ENCODE measurements at regions not wholly inside any gene's neighbourhood (a gene's known extent, or its start where the extent isn't known, plus 50 kb on each side); places are given as distances from the start of the nearest gene placed in this dataset.

DNA sequence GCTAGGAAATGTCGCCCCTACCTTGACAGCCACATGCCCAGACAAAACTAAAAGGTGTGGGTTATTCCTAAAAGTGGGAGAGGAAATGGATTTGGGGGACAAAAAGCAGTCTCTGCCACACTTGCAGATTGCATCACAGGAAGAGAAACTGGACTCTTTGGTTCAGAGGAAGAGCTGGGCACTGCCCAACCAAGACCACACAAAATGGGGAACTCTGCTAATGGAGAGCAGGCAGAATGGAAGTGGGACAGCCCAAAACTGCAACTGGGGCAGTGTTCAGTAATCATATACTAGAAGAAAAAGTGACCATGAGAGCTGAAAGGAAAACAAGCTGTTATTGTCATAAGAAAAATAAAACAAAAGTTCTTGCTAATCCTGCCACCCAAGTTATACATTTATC, 138.9 kb upstream of the FRMD4B start:
- H4K20me1 ChIP-seq (ENCODE audit: insufficient read depth, low read length), result no peaks in the 10 kb centered on the region
- no peaks in the 10 kb centered on the region for H3K27me3 ChIP-seq (ENCODE audit: insufficient read depth, low read length, poor library complexity)
- H3K9ac ChIP-seq (ENCODE audit: low read depth, low read length), result no peak overlapping the region
- H2AFZ ChIP-seq (ENCODE audit: low read depth, low read length), result no peak overlapping the region
- no peak overlapping the region for H3K4me2 ChIP-seq (ENCODE audit: insufficient read depth, low read length)
- no peaks in the 10 kb centered on the region for H3K36me3 ChIP-seq (ENCODE audit: insufficient read depth, low read length)
- no peaks in the 10 kb centered on the region for H3K9me3 ChIP-seq (ENCODE audit: insufficient read depth, low read length, severe bottlenecking)
- no peak overlapping the region for H3K27ac ChIP-seq (ENCODE audit: low read length)
- H3K4me1 ChIP-seq (ENCODE audit: insufficient read depth, low read length), result no peaks in the 10 kb centered on the region
- no peaks in the 10 kb centered on the region for H3K79me2 ChIP-seq (ENCODE audit: insufficient read depth, low read length)
- no peak overlapping the region for H3K4me3 ChIP-seq (ENCODE audit: low read depth in 1 of 2, low read length in 2 of 2)
- no peak for DNase-seq
- ATAC-seq (ENCODE audit: insufficient read depth, low read depth), result no peak
- TF ChIP-seq CTCF (IDR thresholded peaks at IDR 0.05; ENCODE audit: borderline replicate concordance, extremely low read depth, low read length, poor library complexity, severe bottlenecking) (no peak), EZH2 (IDR thresholded peaks at IDR 0.05; ENCODE audit: borderline replicate concordance, low read depth, low read length, severe bottlenecking) (no peak)

DNA sequence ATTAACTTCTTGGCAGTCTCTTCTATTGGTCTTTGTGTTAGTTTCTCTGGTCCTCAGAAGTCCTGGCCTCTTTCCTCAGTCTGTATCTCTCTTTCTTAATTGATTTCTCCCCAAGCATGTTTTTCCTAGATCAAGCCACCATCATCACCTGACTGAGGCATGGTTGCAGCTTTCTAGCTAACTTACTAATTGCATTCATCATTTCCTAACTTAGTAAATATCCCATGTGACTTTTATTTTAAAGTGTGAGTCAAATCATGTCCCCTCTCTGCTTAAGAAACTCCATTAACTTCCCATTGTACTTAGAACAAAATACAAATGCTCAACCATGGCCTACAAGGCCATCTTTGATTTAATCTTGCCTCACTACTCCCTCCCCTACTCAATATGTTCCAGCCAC, 135.4 kb upstream of the FRMD4B start:
- Histone ChIP-seq H3K79me2 (ENCODE audit: insufficient read depth, low read length) (no peaks in the 10 kb centered on the region), H3K4me1 (ENCODE audit: insufficient read depth, low read length) (no peaks in the 10 kb centered on the region), H3K27ac (ENCODE audit: low read length) (no peak overlapping the region), H3K9ac (ENCODE audit: low read depth, low read length) (no peak overlapping the region), H4K20me1 (ENCODE audit: insufficient read depth, low read length) (no peaks in the 10 kb centered on the region), H3K4me3 (ENCODE audit: low read depth in 1 of 2, low read length in 2 of 2) (no peak overlapping the region), H3K9me3 (ENCODE audit: insufficient read depth, low read length, severe bottlenecking) (no peaks in the 10 kb centered on the region), H3K36me3 (ENCODE audit: insufficient read depth, low read length) (no peaks in the 10 kb centered on the region), H2AFZ (ENCODE audit: low read depth, low read length) (no peak overlapping the region), H3K4me2 (ENCODE audit: insufficient read depth, low read length) (no peak overlapping the region), H3K27me3 (ENCODE audit: insufficient read depth, low read length, poor library complexity) (peaks cover 8% of the 10 kb centered on the region)
- no peak for TF ChIP-seq EZH2 (IDR thresholded peaks at IDR 0.05; ENCODE audit: borderline replicate concordance, low read depth, low read length, severe bottlenecking)
- TF ChIP-seq CTCF (IDR thresholded peaks at IDR 0.05; ENCODE audit: borderline replicate concordance, extremely low read depth, low read length, poor library complexity, severe bottlenecking), result no peak
- DNase-seq, result no peak
- ATAC-seq (ENCODE audit: insufficient read depth, low read depth), result no peak

- Histone ChIP-seq H3K9ac (ENCODE audit: low read depth, low read length) (no peak overlapping the region), H3K79me2 (ENCODE audit: insufficient read depth, low read length) (no peaks in the 10 kb centered on the region), H3K4me2 (ENCODE audit: insufficient read depth, low read length) (no peak overlapping the region), H4K20me1 (ENCODE audit: insufficient read depth, low read length) (no peaks in the 10 kb centered on the region), H3K36me3 (ENCODE audit: insufficient read depth, low read length) (no peaks in the 10 kb centered on the region), H3K9me3 (ENCODE audit: insufficient read depth, low read length, severe bottlenecking) (no peaks in the 10 kb centered on the region), H2AFZ (ENCODE audit: low read depth, low read length) (no peak overlapping the region), H3K4me3 (ENCODE audit: low read depth in 1 of 2, low read length in 2 of 2) (no peak overlapping the region), H3K4me1 (ENCODE audit: insufficient read depth, low read length) (no peaks in the 10 kb centered on the region), H3K27me3 (ENCODE audit: insufficient read depth, low read length, poor library complexity) (peaks cover 2% of the 10 kb centered on the region), H3K27ac (ENCODE audit: low read length) (no peak overlapping the region)
- ATAC-seq (ENCODE audit: insufficient read depth, low read depth) (no peak), DNase-seq (no peak)
- no peak for TF ChIP-seq CTCF (IDR thresholded peaks at IDR 0.05; ENCODE audit: borderline replicate concordance, extremely low read depth, low read length, poor library complexity, severe bottlenecking)
- no peak for TF ChIP-seq EZH2 (IDR thresholded peaks at IDR 0.05; ENCODE audit: borderline replicate concordance, low read depth, low read length, severe bottlenecking)
Observed at GRCh38 chr3:69511361-69511760, 125.5 kb upstream of the FRMD4B start.

- ATAC-seq (ENCODE audit: insufficient read depth, low read depth), result no peak
- TF ChIP-seq CTCF (IDR thresholded peaks at IDR 0.05; ENCODE audit: borderline replicate concordance, extremely low read depth, low read length, poor library complexity, severe bottlenecking), result no peak
- no peak for TF ChIP-seq EZH2 (IDR thresholded peaks at IDR 0.05; ENCODE audit: borderline replicate concordance, low read depth, low read length, severe bottlenecking)
Observed at GRCh38 chr3:69510481-69511030, 124.7 kb upstream of the FRMD4B start.

More at GRCh38 chr3:69510481-69511030, 124.7 kb upstream of the FRMD4B start:
- no peaks in the 10 kb centered on the region for H3K9me3 ChIP-seq (ENCODE audit: insufficient read depth, low read length, severe bottlenecking)
- no peak overlapping the region for H3K27ac ChIP-seq (ENCODE audit: low read length)
- peaks cover 2% of the 10 kb centered on the region for H3K27me3 ChIP-seq (ENCODE audit: insufficient read depth, low read length, poor library complexity)
- H3K79me2 ChIP-seq (ENCODE audit: insufficient read depth, low read length), result no peaks in the 10 kb centered on the region
- no peaks in the 10 kb centered on the region for H3K36me3 ChIP-seq (ENCODE audit: insufficient read depth, low read length)
- no peak overlapping the region for H3K4me2 ChIP-seq (ENCODE audit: insufficient read depth, low read length)
- no peak for DNase-seq
- H2AFZ ChIP-seq (ENCODE audit: low read depth, low read length), result no peak overlapping the region
- no peaks in the 10 kb centered on the region for H4K20me1 ChIP-seq (ENCODE audit: insufficient read depth, low read length)
- H3K9ac ChIP-seq (ENCODE audit: low read depth, low read length), result no peak overlapping the region
- no peak overlapping the region for H3K4me3 ChIP-seq (ENCODE audit: low read depth in 1 of 2, low read length in 2 of 2)
- H3K4me1 ChIP-seq (ENCODE audit: insufficient read depth, low read length), result no peaks in the 10 kb centered on the region

All from DND-41 (cell line).